RWPE1 (cell line): ENCODE measurements at regions not wholly inside any gene's neighbourhood (a gene's known extent, or its start where the extent isn't known, plus 50 kb on each side); places are given as distances from the start of the nearest gene placed in this dataset.
A peak's percentile ranks its signal among the peaks of the same experiment; 100 is the strongest.

Experiments
- CTCF ChIA-PET: fragments of 350-600 bp; sonication (Branson Sonifier 250); formaldehyde crosslinking; extraction: SDS; loops from one replicate; lab custom pipeline; 2021; lab: Yijun Ruan, JAX
- POLR2A ChIA-PET: fragments of 400-600 bp; formaldehyde crosslinking; extraction: SDS; loops from one replicate; lab custom pipeline; 2020; ENCODE audit warnings: antibody characterized with exemption; ENCODE audit not compliant: low non-redundant PET; lab: Yijun Ruan, JAX
- DNase-seq: peaks from one replicate; pipeline ENCODE4 v3.0.0; 2012; ENCODE audit warnings: low spot score
- H3K27ac ChIP-seq: fragments of 450-650 bp; 2 replicates; pipeline ENCODE4 v1.5.1; 2017
- CTCF ChIP-seq: fragments of 450-650 bp; conservative IDR thresholded peaks from 2 replicates; pipeline ENCODE4 v1.5.1; 2017; ENCODE audit warnings: low read depth, mild to moderate bottlenecking

GRCh38 chr12:124449623-124450375, 117.6 kb downstream of the NCOR2 start:
- ChIA-PET CTCF (interaction anchor here (0.8 kb wide), 1 partner anchor 22 kb away, joined by 3 read pairs; no protein-coding TSS in a partner anchor), POLR2A (no interaction called here)
- TF ChIP-seq CTCF, result no peak
- DNase-seq, result no peak
- H3K27ac ChIP-seq, result peak overlapping the region; percentile 27; the same call in 1 of the 2 replicates

GRCh38 chr12:124448955-124449622, 118.3 kb downstream of the NCOR2 start:
- DNase-seq, result no peak
- no peak for TF ChIP-seq CTCF
- H3K27ac ChIP-seq, result peak overlapping the region; percentile 27
- ChIA-PET CTCF (no interaction called here), POLR2A (no interaction called here)

GRCh38 chr12:124448241-124448954, 119.0 kb downstream of the NCOR2 start:
- H3K27ac ChIP-seq, result peak overlapping the region; percentile 27
- POLR2A ChIA-PET, result no interaction called here
- CTCF ChIA-PET, result no interaction called here

GRCh38 chr12:124446364-124446763, 121.0 kb downstream of the NCOR2 start:
- peak overlapping the region; percentile 90; the same call in 1 of the 2 replicates for H3K27ac ChIP-seq
- POLR2A ChIA-PET, result no interaction called here
- CTCF ChIA-PET, result interaction anchor here (0.7 kb wide), 1 partner anchor 489 kb away, joined by 6 read pairs; no protein-coding TSS in a partner anchor
- TF ChIP-seq CTCF, result no peak
- DNase-seq, result no peak

More at GRCh38 chr12:124448241-124448954, 119.0 kb downstream of the NCOR2 start:
- no peak for TF ChIP-seq CTCF
- DNase-seq, result no peak

GRCh38 chr12:124445826-124446225, 121.6 kb downstream of the NCOR2 start:
- no peak for TF ChIP-seq CTCF
- no peak for DNase-seq
- POLR2A ChIA-PET, result no interaction called here
- peak overlapping the region; percentile 90; the same call in 1 of the 2 replicates for H3K27ac ChIP-seq
- CTCF ChIA-PET, result interaction anchor here (0.7 kb wide), 1 partner anchor 489 kb away, joined by 6 read pairs; no protein-coding TSS in a partner anchor

- DNase-seq, result no peak
- peak overlapping the region; percentile 90 for H3K27ac ChIP-seq
- no peak for TF ChIP-seq CTCF
- POLR2A ChIA-PET, result no interaction called here
- CTCF ChIA-PET, result no interaction called here
Measured at GRCh38 chr12:124445121-124445718, 122.2 kb downstream of the NCOR2 start.
